NCI-H1436 treated with DMSO at 0.1 percent for 48 hours (cell line): ENCODE measurements at regions not wholly inside any gene's neighbourhood (a gene's known extent, or its start where the extent isn't known, plus 50 kb on each side); places are given as distances from the start of the nearest gene placed in this dataset.

ENCODE experiments used
- DNase-seq: peaks from one replicate; lab custom pipeline; 2025; lab: John Stamatoyannopoulos, UW

- DNase-seq, result no peak
Measured at GRCh38 chr14:82445810-82446570, 912.3 kb upstream of the SEL1L start.

GRCh38 chr14:82447586-82447985 lies 913.9 kb upstream of the SEL1L start:
- DNase-seq, result no peak

- DNase-seq, result no peak
Measured at GRCh38 chr14:82449926-82450468, 916.3 kb upstream of the SEL1L start.

GRCh38 chr14:82451675-82452074 lies 918.0 kb upstream of the SEL1L start:
- no peak for DNase-seq

- no peak for DNase-seq
Measured at GRCh38 chr14:82482345-82482744, 948.7 kb upstream of the SEL1L start.

- DNase-seq, result no peak
Measured at GRCh38 chr14:82488473-82488872, 954.8 kb upstream of the SEL1L start.

GRCh38 chr14:82490397-82490796 lies 956.7 kb upstream of the SEL1L start:
- DNase-seq, result no peak

GRCh38 chr14:82492157-82492556 lies 958.5 kb upstream of the SEL1L start:
- no peak for DNase-seq

- DNase-seq, result no peak
Measured at GRCh38 chr14:82500222-82500621, 966.6 kb upstream of the SEL1L start.

- DNase-seq, result no peak
Measured at GRCh38 chr14:82501554-82501953, 967.9 kb upstream of the SEL1L start.

- no peak for DNase-seq
Measured at GRCh38 chr14:82502043-82502442, 968.4 kb upstream of the SEL1L start.

- DNase-seq, result no peak
Measured at GRCh38 chr14:82504894-82505293, 971.2 kb upstream of the SEL1L start.

- DNase-seq, result no peak
Measured at GRCh38 chr14:82510007-82510406, 976.4 kb upstream of the SEL1L start.

GRCh38 chr14:82511399-82511798 lies 977.7 kb upstream of the SEL1L start:
- no peak for DNase-seq

- no peak for DNase-seq
Measured at GRCh38 chr14:82520765-82521164, 987.1 kb upstream of the SEL1L start.

- no peak for DNase-seq
Measured at GRCh38 chr14:82521191-82521590, 987.5 kb upstream of the SEL1L start.

GRCh38 chr14:82528016-82528415 lies 994.4 kb upstream of the SEL1L start:
- no peak for DNase-seq

GRCh38 chr14:82533351-82533750 lies 999.7 kb upstream of the SEL1L start:
- DNase-seq, result no peak

GRCh38 chr14:82536566-82536965 lies 1002.9 kb upstream of the SEL1L start:
- DNase-seq, result no peak

- DNase-seq, result no peak
Measured at GRCh38 chr14:82537831-82538230, 1004.2 kb upstream of the SEL1L start.

- DNase-seq, result no peak
Measured at GRCh38 chr14:82546401-82546800, 1012.7 kb upstream of the SEL1L start.

- DNase-seq, result no peak
Measured at GRCh38 chr14:82549306-82549990, 1015.8 kb upstream of the SEL1L start.

- DNase-seq, result no peak
Measured at GRCh38 chr14:82562881-82563280, 1029.2 kb upstream of the SEL1L start.
